Brain pericyte (primary cell): ENCODE measurements at regions not wholly inside any gene's neighbourhood (a gene's known extent, or its start where the extent isn't known, plus 50 kb on each side); places are given as distances from the start of the nearest gene placed in this dataset.
"Not testable (repeated sequence)": the region's sequence is repeated elsewhere in the genome, so short reads cannot be mapped to it uniquely, and the experiment has no call there.

ENCODE experiments used
- DNase-seq: peaks from one replicate; pipeline ENCODE4 v3.0.0-alpha.2; 2012; ENCODE audit warnings: low read depth, low spot score

DNA sequence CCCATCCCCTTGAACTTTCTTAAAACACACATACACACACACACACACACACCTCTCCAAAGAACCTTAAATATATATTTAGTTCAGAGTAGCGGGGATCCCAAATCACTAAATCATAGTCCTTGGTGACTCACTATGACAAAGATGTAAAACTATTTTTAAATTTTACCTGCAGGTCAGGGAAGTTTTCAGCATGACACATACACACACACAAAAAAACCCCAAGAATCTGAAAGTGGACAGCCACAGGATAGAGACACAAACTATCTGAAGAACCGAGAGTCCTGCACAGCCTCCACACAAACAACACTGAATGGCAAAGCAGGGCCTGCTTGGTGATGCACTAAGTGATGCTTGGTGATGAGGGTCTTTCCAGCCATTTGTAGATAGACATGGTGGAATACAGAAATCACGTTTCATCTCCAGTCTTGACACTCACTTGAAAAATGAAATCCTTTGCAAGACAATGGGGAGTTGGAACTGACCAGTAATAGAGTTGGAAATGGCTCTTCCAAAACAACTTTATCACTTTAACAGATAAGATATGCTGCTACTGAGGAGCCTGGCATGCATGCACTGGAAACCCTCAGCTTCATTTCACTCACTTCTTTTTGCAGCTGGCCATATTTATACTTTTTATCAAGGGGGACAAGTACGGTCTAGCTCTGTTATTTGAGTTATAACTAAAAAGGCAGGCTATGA, 307.3 kb downstream of the RAPGEF2 start:
- DNase-seq, result no peak

DNA sequence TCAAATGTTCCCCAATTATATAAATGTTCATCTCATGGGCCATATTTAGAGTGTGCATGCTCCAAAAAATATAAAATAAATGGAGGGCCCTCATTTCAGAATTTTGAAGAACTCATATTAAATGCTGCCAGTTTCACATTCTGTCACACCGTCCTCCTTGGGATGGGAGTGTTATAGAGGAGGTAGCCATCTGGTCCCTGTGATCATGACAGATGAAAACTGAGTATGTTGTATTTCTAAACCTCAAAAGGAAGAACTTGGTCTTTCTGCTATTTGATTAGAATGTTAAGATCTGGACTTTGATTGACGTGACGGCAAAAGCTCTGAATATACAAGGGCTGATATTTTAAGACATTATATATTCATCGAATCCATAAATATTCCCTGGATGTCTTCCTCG, 308.0 kb downstream of the RAPGEF2 start:
- no peak for DNase-seq

DNA sequence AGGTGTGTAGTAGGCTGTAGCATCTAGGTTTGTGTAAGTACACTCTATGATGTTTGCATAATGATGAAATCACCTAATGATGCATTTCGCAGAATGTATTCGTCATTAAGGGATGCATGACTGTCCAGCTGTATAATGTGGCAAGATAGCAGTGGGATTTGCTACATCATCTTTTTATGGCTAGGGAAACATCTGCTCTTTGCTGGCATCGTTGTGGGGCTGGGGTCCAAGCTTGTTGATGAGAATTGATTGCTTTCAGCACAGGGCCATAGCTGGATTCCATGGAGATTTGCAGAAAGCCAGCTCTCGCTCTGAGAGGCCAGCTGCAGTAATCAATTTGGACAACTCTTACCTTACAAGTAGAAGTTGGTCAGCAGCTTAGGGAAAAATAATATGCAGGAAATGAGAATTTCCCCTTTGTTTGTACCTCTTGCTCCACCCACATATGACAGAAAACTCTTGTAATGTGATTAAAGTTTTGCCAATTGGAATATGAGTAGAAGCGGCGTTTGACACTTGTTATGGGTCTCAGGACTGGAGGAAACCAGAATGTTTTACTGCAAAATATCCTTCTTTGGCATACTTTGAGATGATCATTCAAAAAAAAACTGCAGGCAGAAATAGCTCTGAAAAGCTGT, 310.5 kb downstream of the RAPGEF2 start:
- DNase-seq, result no peak

DNA sequence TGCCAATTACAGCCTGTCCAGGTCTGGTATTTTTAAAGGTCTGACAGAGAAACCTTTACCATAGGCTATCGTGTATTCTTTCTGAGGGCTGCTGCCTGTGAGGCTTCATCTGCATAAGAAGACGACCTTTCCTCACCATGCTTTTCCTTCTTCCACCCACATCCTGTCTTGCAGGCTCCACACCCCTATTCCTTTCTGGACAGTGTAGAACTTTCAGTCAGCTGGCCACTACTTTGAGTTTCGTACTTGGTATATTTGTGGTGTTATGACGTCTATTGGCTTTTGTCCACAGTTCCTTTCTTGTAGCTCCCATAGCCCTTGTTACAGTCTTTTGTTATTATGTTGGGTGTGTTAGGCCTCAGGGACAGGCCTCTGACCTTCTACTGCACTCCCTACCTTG, 311.4 kb downstream of the RAPGEF2 start:
- no peak for DNase-seq

DNA sequence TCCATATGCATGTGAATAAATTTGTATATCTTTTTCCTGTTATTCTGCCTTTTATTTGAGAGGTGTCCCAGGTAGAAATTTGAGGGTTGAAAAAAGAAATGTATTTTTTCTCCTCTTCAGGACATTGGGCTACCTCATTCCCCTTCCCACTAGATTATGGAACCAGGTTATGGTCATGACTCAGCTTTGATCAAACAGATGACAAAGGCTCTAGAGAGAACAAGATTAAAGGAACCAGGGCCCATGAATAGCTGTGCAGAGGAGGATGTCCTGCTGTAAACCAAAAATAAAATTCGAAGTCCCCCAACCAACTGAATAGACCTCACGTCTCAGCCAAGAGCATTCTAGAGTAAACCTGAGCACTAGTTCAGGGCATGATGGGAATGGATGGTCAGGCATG, 313.2 kb downstream of the RAPGEF2 start:
- DNase-seq, result no peak

DNA sequence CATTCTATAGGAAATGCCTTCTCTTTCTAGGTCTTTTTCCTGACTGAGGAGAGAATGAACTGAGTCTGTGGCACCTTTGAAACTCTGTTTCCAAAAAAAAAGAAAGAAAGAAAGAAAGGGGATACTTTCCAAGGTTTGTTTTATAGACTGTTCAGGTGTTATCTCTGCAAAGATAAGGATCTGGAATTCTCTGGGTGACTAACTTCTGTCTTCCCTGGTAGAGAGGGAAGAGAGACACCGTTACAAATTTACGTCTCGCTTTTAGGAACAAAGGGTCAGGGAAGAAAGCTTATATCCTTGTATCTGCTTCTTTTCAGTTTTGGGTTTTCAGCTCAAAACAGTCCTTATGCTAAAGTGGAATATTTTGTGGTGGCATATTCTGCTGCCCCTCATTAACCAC, 314.1 kb downstream of the RAPGEF2 start:
- no peak for DNase-seq

DNA sequence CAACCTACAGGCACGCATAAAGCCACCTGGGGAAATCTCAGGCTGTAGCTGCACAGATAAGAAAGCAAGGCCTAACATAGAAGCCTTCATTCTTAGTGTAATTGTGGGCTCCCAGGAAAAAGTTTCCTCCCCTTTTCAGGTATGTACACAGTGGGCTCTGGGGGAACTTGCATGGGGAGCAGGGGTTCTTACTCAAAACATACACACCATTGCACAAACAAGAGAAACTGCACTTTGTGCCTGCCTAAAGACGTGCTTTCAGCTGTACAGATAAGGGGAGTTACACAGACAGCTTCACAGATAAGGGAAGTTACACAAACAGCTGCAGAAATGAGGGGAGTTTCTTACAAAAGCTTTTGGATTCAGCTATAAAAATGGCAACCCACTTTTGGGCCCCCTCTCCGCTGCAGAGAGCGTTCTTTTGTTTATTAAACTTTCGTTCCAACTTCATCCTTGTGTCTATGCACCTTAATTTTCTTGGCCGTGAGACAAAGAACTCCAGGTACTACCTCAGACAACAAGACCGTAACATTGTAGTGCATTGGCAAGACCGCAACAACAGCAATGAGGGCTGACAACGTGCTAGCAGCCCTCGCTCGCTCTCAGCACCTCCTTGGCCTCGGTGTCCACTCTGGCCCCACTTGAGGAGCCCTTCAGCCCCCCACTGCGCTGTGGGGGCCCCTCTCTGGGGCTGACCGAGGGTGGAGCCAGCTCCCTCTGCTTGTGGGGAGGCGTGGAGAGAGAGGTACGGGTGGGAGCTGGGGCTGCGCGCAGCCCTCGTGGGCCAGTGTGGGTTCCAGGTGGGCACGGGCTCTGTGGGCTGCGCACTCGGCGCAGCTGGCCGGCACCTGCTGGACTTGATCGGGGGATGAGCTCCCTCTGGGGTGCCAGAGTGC, 317.5 kb downstream of the RAPGEF2 start:
- DNase-seq, result no peak

DNA sequence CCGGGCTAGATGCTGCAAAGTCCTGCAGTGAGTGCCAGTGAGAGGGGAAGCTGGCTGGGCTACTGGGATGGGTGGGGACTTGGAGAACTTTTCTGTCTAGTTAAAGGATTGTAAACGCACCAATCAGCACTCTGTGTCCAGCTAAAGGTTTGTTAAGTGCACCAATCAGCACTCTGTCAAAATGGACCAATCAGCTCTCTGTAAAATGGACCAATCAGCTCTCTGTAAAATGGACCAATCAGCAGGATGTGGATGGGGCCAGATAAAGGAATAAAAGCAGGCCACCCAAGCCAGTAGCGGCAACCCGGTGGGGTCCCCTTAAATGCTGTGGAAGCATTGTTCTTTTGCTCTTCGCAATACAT, 318.2 kb downstream of the RAPGEF2 start:
- not testable (repeated sequence) for DNase-seq

DNA sequence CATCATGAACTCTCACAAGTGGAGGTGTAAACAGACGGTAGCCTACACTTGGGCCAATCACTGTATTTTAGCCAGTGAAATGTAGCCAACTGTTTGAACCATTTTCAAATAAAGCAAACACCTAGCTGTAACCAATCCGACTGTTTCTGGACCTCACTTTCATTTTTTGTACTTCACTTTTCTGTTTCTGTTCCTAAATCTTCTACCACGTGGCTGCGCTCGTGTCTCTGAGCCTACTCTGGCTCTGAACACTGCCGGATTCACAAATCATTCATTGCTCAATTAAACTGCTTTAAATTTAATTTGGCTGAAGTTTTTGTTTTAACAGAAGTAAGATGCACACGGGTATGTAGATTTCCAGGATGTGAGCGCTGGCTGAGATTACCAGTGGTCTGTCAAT, 319.1 kb downstream of the RAPGEF2 start:
- no peak for DNase-seq

DNA sequence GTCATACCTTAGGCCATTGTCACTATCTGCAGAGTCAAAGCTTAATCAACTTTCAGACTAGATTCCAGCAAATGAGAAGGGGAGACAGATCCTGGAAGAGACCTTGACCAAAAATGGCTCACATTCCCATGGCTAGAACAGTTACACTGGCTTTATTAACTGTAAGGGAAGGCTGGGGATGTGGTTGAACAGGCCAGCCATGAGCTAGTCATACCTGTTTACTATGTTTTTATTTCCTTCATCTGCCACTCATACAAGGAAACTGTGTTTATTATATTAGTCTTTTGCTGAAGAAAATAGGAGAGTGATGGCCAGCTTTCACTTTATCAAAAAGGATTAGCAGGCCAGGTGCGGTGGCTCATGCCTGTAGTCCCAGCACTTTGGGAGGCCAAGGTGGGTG, 319.7 kb downstream of the RAPGEF2 start:
- DNase-seq, result no peak

DNA sequence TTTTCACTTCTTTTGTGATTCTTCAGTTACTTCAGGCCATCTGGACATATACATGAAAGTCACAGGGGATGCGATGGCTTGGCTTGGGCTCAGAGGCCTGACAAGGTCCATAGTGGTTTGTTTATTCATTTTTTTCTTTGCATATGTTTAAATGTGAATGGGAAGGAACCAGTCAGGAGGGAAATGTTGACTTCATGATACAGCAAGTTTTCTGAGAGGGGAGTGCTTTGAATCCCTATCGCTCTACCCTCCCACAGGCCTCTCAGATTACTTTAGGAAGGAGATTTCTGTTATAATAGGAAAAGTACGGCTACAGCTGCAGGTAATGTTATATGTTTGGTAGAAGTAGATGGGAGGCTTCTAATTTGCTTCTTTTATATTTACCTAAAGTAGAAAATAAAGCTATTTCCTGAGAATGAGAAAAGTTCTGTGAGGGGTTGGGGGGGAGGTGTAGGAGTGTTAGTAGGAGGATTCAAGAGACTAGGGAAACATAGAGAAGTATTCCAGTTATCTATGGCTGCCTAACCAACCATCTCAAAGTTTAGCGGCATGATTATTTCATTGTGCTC, 322.9 kb downstream of the RAPGEF2 start:
- DNase-seq, result no peak

DNA sequence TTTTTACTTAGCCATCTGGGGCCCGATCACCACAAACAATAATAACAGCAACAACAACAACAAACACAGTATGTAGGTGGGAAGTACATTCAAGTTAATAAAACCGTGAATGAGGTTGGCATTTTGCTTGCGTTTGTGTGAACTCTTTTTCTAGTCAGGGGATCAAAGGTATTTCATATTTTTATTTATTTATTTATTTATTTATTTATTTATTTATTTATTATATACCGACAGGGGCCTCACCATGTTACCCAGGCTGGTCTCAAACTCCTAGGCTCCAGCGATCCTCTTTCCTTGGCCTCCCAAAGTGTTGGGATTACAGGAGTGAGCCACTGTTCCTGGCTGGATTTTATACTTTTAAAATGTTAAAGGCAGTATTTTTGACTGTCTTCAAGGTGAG, 325.4 kb downstream of the RAPGEF2 start:
- no peak for DNase-seq

DNA sequence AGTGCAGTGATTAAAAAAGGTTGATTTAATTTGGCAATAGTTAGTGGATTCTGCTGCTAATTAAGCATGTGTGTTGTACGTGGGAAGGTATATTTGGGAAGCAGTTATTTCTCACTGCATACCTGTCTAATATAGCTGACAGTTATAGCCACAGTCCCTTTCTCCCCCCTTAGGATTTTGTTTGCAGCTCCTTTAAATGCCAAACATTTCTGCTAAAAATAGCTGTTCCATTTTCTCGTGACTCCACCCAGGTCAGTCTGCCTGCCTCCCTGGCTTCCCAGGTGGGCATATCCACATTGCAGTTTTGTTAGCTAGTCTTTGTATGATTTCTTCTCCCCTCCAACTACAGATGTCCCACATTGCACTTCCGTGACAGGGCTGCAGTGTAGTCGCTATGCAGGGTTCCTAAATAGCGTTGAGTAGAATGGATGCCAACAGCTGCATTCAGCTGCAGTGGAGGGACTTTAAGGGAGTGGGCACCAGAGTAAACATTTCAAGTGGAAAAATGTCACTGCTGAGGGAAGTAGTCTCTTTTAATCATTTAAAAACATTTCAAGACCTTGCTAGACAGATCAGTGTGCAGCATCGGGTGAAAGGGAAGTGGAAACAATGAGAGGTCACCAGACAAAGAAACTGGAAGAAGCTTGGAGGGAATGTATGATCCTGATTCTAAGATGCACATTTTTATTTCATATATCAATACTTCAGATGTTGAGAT, 326.3 kb downstream of the RAPGEF2 start:
- DNase-seq, result no peak

DNA sequence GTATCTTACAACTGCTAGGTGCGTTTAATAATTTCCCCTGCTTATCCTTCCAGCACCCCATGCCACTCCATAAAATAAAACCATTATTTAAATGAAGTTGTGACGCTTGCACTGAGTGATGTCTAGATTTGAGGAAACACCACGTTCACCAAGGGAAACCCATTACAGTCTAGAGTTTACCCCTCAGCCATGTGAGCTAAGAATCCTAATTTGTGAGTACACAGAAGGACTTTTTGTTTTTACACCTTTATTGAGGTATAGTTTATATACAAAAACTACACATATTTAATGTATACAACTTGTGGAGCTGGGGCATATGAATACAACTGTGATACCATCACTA, 326.8 kb downstream of the RAPGEF2 start:
- DNase-seq, result no peak

DNA sequence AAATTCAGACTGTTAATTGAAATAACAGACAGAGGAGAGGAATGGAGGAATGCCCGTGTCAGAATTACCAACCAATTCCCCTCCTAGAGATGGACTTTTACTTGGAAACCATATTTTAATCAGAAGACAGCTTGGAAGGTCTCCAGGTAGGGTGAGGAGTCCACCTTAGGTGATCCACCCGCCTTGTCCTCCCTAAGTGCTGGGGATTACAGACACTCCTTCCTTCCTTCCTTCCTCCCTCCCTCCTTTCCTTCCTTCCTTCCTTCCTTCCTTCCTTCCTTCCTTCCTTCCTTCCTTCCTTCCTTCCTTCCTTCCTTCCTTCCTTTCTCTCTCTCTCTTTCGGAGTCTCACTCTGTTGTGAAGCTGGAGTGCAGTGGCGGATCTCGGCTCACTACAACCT, 328.0 kb downstream of the RAPGEF2 start:
- DNase-seq, result no peak

DNA sequence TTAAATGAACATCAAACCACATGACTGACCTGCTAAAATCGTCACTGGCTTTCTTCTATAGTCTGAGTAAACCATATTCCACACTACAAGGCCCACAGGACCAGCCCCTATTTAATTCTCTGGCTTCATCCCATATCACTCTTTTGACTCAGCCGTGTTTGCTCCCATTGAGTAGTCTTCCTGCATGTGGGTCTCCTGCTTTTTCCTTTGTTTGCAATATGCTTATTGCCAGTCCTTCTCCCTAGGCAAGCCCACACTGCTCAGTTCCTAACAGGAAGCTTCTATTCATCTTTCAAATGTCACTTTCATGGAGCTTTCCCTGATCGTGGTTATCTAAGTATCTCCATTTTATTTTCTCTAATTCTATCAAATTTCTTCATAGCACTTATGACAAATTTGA, 329.6 kb downstream of the RAPGEF2 start:
- DNase-seq, result no peak

DNA sequence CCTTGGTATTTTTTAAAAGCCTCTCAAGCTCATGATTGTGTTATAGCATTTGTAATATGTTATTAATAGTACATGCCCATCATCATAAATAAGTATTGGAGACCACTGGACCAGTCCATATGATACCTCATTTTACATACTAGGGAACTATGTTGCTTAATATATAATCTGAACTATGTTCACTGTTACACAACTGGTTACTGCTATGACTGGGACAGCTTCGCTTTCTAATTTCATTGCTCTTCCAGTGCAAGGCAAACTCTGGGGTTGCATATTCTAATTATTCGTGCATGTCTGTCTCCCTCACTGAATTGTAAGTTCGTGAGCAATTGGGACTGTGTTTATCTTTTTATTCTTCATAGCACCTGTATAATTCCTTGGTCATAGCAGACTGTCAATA, 330.5 kb downstream of the RAPGEF2 start:
- DNase-seq, result no peak

DNA sequence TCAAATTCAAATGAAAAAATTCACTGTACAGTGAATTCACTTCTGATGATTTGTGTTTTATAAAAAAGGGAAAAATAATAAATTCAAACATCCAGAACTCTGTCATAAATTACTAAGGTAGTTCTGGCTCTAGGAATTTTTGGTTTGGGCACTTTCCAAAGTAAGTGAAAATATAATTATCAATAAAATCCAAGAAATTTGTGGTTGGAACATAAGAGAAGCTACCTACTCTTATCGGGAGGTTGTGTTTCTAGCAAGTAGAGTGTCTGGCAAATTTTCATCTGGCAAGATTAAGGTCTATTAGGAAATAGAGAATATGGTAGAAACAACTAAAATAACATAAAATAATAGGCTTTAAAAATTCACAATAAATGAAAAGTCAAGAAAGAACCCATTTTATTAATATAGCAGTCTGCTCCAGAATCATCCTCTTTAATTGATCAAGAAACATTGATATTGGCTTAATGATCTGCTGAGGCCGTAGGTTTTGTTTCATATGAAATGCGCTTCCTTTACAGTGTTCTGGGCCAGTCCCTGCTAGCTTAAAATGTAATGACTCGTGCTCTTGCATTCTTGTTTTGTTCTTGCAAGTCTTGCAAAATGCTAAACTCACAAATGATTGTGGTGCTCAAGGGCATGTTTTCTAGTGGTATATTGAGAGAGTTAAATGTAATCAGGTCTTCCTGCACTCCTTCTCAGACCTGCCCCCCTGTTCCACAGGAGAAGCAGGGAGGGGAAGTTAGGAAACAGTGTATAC, 331.4 kb downstream of the RAPGEF2 start:
- no peak for DNase-seq

DNA sequence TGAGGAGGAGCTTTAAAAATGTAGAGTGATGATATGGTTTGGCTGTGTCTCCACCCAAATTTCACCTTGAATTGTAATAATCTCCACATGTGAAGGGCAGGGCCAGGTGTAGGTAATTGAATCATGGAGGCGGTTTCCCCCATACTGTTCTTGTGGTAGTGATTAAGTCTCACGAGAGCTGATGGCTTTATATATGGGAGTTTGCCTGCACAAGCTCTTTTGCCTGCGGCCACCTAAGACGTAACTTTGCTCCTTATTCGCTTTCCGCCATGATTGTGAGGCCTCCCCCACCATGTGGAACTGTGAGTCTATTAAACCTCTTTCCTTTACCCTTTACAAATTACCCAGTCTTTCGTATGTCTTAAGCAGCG, 332.0 kb downstream of the RAPGEF2 start:
- DNase-seq, result no peak

DNA sequence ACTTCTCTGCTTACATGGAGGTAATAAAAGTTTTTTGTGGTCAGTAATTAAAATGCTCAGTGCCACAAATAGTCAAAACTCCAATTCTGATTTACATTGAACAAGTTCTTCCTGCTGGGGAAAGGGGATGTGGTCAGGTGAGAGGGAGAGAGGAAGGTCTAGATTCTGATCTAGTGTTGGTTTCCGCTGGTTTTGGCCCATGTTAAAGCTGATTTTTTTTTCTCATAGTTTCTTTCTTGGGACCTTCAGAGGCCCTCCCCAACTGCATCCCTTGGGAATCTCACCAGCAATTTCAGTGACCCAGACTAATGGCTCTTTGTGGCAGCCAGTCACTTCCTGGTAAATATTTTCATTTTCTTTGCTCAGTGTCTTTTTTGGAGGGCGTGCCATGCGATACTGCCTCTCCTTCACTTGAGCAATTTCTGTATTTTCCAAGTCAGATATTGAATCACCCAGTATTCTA, 332.7 kb downstream of the RAPGEF2 start:
- no peak for DNase-seq

DNA sequence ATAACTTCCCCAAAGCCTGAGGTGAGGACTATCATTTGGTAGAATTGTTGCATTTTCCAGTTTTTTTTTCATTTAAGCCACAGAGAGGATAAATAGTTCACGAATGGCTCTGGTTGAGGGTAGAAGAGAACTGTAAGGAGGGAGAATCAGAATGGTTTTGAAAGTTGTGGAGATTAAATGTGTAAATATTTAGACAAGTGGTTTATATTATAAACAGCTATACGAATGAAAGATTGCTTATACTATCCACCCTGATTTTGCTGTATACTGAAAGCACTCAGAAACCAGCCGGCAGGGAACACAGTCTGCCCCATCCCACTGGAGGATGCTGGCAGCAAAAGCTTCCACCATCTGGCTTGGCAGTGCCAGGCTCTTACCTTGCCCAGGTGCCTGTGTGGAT, 341.1 kb downstream of the RAPGEF2 start:
- DNase-seq, result no peak
